GM12872 (cell line): ENCODE measurements at regions not wholly inside any gene's neighbourhood (a gene's known extent, or its start where the extent isn't known, plus 50 kb on each side); places are given as distances from the start of the nearest gene placed in this dataset.

ENCODE experiments used
- TF ChIP-seq, protein P1 (sequence below): IDR thresholded peaks from 3 replicates; pipeline ENCODE4 v1.5.1; 2011; ENCODE audit warnings: low read depth, mild to moderate bottlenecking, low read length, moderate library complexity; ENCODE audit not compliant: insufficient read depth

- TF ChIP-seq, protein P1, sequence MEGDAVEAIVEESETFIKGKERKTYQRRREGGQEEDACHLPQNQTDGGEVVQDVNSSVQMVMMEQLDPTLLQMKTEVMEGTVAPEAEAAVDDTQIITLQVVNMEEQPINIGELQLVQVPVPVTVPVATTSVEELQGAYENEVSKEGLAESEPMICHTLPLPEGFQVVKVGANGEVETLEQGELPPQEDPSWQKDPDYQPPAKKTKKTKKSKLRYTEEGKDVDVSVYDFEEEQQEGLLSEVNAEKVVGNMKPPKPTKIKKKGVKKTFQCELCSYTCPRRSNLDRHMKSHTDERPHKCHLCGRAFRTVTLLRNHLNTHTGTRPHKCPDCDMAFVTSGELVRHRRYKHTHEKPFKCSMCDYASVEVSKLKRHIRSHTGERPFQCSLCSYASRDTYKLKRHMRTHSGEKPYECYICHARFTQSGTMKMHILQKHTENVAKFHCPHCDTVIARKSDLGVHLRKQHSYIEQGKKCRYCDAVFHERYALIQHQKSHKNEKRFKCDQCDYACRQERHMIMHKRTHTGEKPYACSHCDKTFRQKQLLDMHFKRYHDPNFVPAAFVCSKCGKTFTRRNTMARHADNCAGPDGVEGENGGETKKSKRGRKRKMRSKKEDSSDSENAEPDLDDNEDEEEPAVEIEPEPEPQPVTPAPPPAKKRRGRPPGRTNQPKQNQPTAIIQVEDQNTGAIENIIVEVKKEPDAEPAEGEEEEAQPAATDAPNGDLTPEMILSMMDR: no peak
Measured at GRCh38 chr15:25177955-25178801, 223.4 kb downstream of the SNRPN start.

- TF ChIP-seq, protein P1: no peak
Measured at GRCh38 chr15:25178835-25179672, 224.3 kb downstream of the SNRPN start.

DNA sequence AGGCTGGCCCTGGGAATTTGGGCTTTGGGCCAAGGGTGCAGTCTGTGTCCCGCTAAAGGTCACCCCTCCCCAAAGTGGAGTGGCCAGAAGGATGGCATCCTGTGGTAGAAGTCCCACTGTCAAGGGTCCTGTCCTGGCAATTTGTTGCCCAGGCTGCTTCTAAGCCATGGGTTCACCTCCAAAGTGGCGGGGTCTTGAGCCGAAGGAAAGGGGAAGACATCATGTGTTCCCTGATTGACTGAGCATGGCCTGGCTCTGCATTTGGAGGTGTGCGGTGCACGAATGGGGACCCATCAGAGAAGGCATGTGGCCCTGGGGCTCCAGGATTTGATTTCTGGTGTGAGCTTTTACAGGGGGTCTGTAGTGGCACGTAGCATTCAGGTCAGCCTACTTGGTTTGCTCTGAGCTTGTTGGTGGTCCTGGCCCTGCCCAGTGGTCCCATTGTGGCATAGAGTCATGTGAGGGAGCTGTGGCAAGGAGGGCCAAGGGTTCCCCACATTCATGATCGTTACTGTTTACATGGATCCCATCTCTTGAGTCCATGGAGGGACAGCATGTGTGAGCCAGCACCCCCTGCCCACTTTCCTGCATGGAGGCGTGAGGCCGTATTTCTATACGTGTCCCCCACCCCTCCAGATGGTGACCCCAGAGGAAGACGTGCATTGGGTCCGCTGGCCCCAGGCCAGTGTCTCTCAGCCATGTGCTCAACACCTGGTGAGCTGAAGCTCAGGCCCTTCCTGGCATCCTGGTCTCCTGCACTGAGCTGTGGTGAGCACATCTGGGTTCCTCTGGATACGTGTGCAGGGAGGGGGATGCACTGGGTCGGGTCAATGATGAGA lies 225.1 kb downstream of the SNRPN start:
- TF ChIP-seq, protein P1: no peak

- TF ChIP-seq, protein P1: no peak
Measured at GRCh38 chr15:25180606-25181292, 226.0 kb downstream of the SNRPN start.

DNA sequence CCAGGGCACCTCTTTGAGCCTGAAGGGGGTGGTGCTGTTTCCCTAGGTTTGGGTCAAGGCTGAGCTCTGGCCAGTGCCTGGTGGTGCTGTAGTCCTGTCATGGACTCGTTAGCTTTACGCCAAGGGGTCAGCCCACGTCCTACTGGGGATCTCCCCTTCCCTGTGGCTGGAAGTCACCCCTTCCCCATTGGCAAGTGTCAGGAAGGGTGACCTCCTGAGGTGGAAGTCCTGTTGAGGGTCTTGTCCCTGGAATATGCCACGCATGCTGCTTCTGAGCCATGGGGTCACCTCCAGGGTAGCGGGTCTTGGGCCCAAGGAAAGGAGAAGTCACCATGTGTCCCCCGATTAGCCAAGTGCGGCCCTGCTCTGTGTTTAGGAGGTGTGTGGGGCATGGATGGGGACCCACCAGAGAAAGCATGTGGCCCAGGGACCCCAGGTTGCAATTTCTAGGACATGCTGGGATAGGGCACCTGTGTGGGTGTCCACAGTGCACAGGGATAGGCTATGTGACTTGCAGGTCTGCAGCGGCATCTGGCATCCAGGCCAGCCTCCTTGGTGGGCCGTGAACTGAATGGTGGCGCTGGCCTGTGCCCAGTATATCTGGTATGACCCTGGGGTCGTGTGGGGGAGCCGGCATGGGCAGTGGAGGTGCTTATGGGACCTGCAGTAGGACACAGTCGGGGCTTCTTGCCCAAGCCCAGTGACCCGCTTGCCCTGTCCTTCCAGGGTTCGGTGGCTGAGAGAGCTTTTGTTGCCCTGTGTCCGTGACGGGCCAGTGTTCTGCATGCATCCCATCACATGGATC lies 226.7 kb downstream of the SNRPN start:
- TF ChIP-seq, protein P1: no peak

GRCh38 chr15:25182098-25182478 lies 227.3 kb downstream of the SNRPN start:
- TF ChIP-seq, protein P1: no peak
